ENCODE measurements at regions not wholly inside any gene's neighbourhood (a gene's known extent, or its start where the extent isn't known, plus 50 kb on each side); places are given as distances from the start of the nearest gene placed in this dataset.

GRCh38 chr4:178809921-178810320 lies 1367.7 kb upstream of the AGA start:
- H3K27me3 ChIP-seq (ENCODE audit: insufficient read depth, low read depth) = no peaks in the 10 kb centered on the region

GRCh38 chr4:178811356-178811755 lies 1369.1 kb upstream of the AGA start:
- H2AFZ ChIP-seq (ENCODE audit: low read depth) = no peak overlapping the region
- no peaks in the 10 kb centered on the region for H3K27me3 ChIP-seq (ENCODE audit: insufficient read depth, low read depth)
- no peaks in the 10 kb centered on the region for H4K20me1 ChIP-seq (ENCODE audit: insufficient read depth)
- no peak overlapping the region for H3K9ac ChIP-seq
- H3K79me2 ChIP-seq (ENCODE audit: insufficient read depth, low read depth) = no peaks in the 10 kb centered on the region
- TF ChIP-seq, protein P1, sequence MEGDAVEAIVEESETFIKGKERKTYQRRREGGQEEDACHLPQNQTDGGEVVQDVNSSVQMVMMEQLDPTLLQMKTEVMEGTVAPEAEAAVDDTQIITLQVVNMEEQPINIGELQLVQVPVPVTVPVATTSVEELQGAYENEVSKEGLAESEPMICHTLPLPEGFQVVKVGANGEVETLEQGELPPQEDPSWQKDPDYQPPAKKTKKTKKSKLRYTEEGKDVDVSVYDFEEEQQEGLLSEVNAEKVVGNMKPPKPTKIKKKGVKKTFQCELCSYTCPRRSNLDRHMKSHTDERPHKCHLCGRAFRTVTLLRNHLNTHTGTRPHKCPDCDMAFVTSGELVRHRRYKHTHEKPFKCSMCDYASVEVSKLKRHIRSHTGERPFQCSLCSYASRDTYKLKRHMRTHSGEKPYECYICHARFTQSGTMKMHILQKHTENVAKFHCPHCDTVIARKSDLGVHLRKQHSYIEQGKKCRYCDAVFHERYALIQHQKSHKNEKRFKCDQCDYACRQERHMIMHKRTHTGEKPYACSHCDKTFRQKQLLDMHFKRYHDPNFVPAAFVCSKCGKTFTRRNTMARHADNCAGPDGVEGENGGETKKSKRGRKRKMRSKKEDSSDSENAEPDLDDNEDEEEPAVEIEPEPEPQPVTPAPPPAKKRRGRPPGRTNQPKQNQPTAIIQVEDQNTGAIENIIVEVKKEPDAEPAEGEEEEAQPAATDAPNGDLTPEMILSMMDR (conservative IDR thresholded peaks at IDR 0.05; ENCODE audit: low read depth, low read length) = no peak
- H3K36me3 ChIP-seq (ENCODE audit: insufficient read depth) = no peaks in the 10 kb centered on the region
- H3K27ac ChIP-seq = no peak overlapping the region
- H3K4me1 ChIP-seq (ENCODE audit: low read depth, poor library complexity, severe bottlenecking) = no peaks in the 10 kb centered on the region
- H3K4me3 ChIP-seq (IDR thresholded peaks at IDR 0.05; ENCODE audit: insufficient read depth, low read depth, low read length) = no peak overlapping the region
- H3K4me2 ChIP-seq = no peak overlapping the region

More at GRCh38 chr4:178809921-178810320, 1367.7 kb upstream of the AGA start:
- Histone ChIP-seq H2AFZ (ENCODE audit: low read depth) (no peak overlapping the region), H3K4me3 (IDR thresholded peaks at IDR 0.05; ENCODE audit: insufficient read depth, low read depth, low read length) (no peak overlapping the region), H3K4me1 (ENCODE audit: low read depth, poor library complexity, severe bottlenecking) (no peaks in the 10 kb centered on the region), H3K9ac (no peak overlapping the region), H4K20me1 (ENCODE audit: insufficient read depth) (no peaks in the 10 kb centered on the region), H3K4me2 (no peak overlapping the region), H3K79me2 (ENCODE audit: insufficient read depth, low read depth) (no peaks in the 10 kb centered on the region), H3K27ac (no peak overlapping the region), H3K36me3 (ENCODE audit: insufficient read depth) (no peaks in the 10 kb centered on the region)
- TF ChIP-seq, protein P1 (conservative IDR thresholded peaks at IDR 0.05; ENCODE audit: low read depth, low read length) = no peak

DNA sequence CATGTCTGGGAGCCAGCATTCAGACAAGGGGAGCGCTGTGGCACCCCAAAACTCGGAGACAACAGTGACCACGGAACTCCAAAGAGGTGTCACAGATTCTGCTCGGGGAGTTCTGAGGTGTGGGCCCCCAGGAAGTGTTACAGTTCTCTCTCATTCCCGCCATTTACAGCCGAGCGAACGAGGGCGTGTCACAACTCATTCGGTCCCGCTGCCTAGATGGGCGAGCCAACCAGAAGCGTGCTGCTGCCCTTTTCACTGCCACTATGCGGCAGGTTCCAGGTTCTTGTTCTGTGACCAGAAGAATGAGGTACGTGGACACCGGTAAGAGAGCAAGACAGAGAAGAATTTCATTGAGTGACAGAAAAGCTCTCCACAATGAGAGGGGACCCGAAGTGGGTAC lies 1370.6 kb upstream of the AGA start:
- H3K27ac ChIP-seq = no peak overlapping the region
- no peaks in the 10 kb centered on the region for H3K79me2 ChIP-seq (ENCODE audit: insufficient read depth, low read depth)
- H2AFZ ChIP-seq (ENCODE audit: low read depth) = no peak overlapping the region
- H3K4me3 ChIP-seq (IDR thresholded peaks at IDR 0.05; ENCODE audit: insufficient read depth, low read depth, low read length) = no peak overlapping the region
- no peak overlapping the region for H3K9ac ChIP-seq
- TF ChIP-seq, protein P1 (conservative IDR thresholded peaks at IDR 0.05; ENCODE audit: low read depth, low read length) = no peak
- H3K4me2 ChIP-seq = no peak overlapping the region
- H4K20me1 ChIP-seq (ENCODE audit: insufficient read depth) = no peaks in the 10 kb centered on the region
- H3K36me3 ChIP-seq (ENCODE audit: insufficient read depth) = no peaks in the 10 kb centered on the region
- H3K27me3 ChIP-seq (ENCODE audit: insufficient read depth, low read depth) = no peaks in the 10 kb centered on the region
- H3K4me1 ChIP-seq (ENCODE audit: low read depth, poor library complexity, severe bottlenecking) = no peaks in the 10 kb centered on the region

GRCh38 chr4:178814908-178815307 lies 1372.7 kb upstream of the AGA start:
- TF ChIP-seq, protein P1 (conservative IDR thresholded peaks at IDR 0.05; ENCODE audit: low read depth, low read length) = no peak
- Histone ChIP-seq H3K4me3 (IDR thresholded peaks at IDR 0.05; ENCODE audit: insufficient read depth, low read depth, low read length) (no peak overlapping the region), H3K27ac (no peak overlapping the region)

More at GRCh38 chr4:178814908-178815307, 1372.7 kb upstream of the AGA start:
- Histone ChIP-seq H3K9ac (no peak overlapping the region), H3K4me2 (no peak overlapping the region), H2AFZ (ENCODE audit: low read depth) (no peak overlapping the region), H3K36me3 (ENCODE audit: insufficient read depth) (no peaks in the 10 kb centered on the region), H3K27me3 (ENCODE audit: insufficient read depth, low read depth) (no peaks in the 10 kb centered on the region), H3K79me2 (ENCODE audit: insufficient read depth, low read depth) (no peaks in the 10 kb centered on the region), H3K4me1 (ENCODE audit: low read depth, poor library complexity, severe bottlenecking) (no peaks in the 10 kb centered on the region), H4K20me1 (ENCODE audit: insufficient read depth) (no peaks in the 10 kb centered on the region)

Measured in KMS-11 (cell line).